GM23338 (cell line): ENCODE measurements at regions not wholly inside any gene's neighbourhood (a gene's known extent, or its start where the extent isn't known, plus 50 kb on each side); places are given as distances from the start of the nearest gene placed in this dataset.

Source experiments
- ATAC-seq: fragments of 200-7000 bp; cut with Tn5 transposase; 3 replicates; pipeline ENCODE4 v1.9.1; 2020
- DNase-seq: peaks from one replicate; pipeline ENCODE4 v3.0.0-alpha.2; 2015; ENCODE audit warnings: low spot score
- H2AFZ ChIP-seq: fragments of 200-600 bp; sonication (generic); 2 replicates; pipeline ENCODE4 v1.8.0; 2016; ENCODE audit warnings: antibody characterized with exemption, mild to moderate bottlenecking, moderate library complexity
- H3F3A ChIP-seq: fragments of 200-600 bp; sonication (generic); replicated peaks from 2 replicates; pipeline ENCODE4 v1.8.0; 2017; ENCODE audit warnings: antibody characterized with exemption, mixed run types, low read depth
- H3K27ac ChIP-seq: fragments of 200-600 bp; sonication (generic); 2 replicates; pipeline ENCODE4 v1.6.1; 2016; ENCODE audit warnings: low read depth
- H3K27me3 ChIP-seq: fragments of 200-600 bp; sonication (generic); 2 replicates; pipeline ENCODE4 v1.8.0; 2016; ENCODE audit warnings: mild to moderate bottlenecking, mixed run types, moderate library complexity; ENCODE audit not compliant: insufficient read depth
- H3K36me3 ChIP-seq: fragments of 200-600 bp; sonication (generic); 2 replicates; pipeline ENCODE4 v1.8.0; 2016; ENCODE audit warnings: mild to moderate bottlenecking; ENCODE audit not compliant: insufficient read depth
- H3K4me1 ChIP-seq: fragments of 200-600 bp; sonication (generic); 2 replicates; pipeline ENCODE4 v1.8.0; 2016; ENCODE audit warnings: mild to moderate bottlenecking, moderate library complexity; ENCODE audit not compliant: insufficient read depth
- H3K4me2 ChIP-seq: fragments of 200-600 bp; sonication (generic); 2 replicates; pipeline ENCODE4 v1.7.1; 2017; ENCODE audit warnings: mixed run types
- H3K4me3 ChIP-seq: fragments of 200-600 bp; sonication (generic); 2 replicates; pipeline ENCODE4 v1.6.1; 2016; ENCODE audit warnings: mixed run types
- H3K79me2 ChIP-seq: fragments of 200-600 bp; sonication (generic); replicated peaks from 2 replicates; pipeline ENCODE4 v1.8.0; 2017; ENCODE audit warnings: mild to moderate bottlenecking; ENCODE audit not compliant: insufficient read depth
- H3K9me2 ChIP-seq: fragments of 200-600 bp; sonication (generic); 2 replicates; pipeline ENCODE4 v1.8.0; 2017; ENCODE audit not compliant: insufficient read depth
- H4K20me1 ChIP-seq: fragments of 200-600 bp; sonication (generic); replicated peaks from 2 replicates; pipeline ENCODE4 v1.8.0; 2017; ENCODE audit warnings: mild to moderate bottlenecking; ENCODE audit not compliant: insufficient read depth
- H3K27ac Mint-ChIP-seq: 2 replicates; pipeline ENCODE4 v1.8.0; 2020; ENCODE audit warnings: inconsistent platforms, mild to moderate bottlenecking, moderate library complexity, mixed read lengths
- H3K27me3 Mint-ChIP-seq: 3 replicates; pipeline ENCODE4 v1.8.0; 2022; ENCODE audit warnings: low read depth, mild to moderate bottlenecking, moderate library complexity, mixed read lengths, inconsistent platforms; ENCODE audit not compliant: insufficient read depth, poor library complexity
- H3K36me3 Mint-ChIP-seq: 3 replicates; pipeline ENCODE4 v1.8.0; 2021; ENCODE audit warnings: low read depth, mild to moderate bottlenecking, inconsistent platforms, moderate library complexity, mixed read lengths
- H3K4me1 Mint-ChIP-seq: 3 replicates; pipeline ENCODE4 v1.8.0; 2020; ENCODE audit warnings: mild to moderate bottlenecking, inconsistent platforms, mixed read lengths
- H3K4me3 Mint-ChIP-seq: 3 replicates; pipeline ENCODE4 v1.8.0; 2021; ENCODE audit warnings: moderate library complexity, mild to moderate bottlenecking, inconsistent platforms, mixed read lengths
- H3K9me3 Mint-ChIP-seq: 3 replicates; pipeline ENCODE4 v1.8.0; 2020; ENCODE audit warnings: moderate library complexity, mild to moderate bottlenecking, inconsistent platforms, mixed read lengths
- CREB1 ChIP-seq: fragments of 250-450 bp; sonication (Bioruptor Pico); IDR thresholded peaks from 2 replicates; pipeline ENCODE4 v1.5.0; 2020; ENCODE audit warnings: low read depth, mild to moderate bottlenecking, moderate library complexity
- EZH2 ChIP-seq: fragments of 200-600 bp; sonication (generic); IDR thresholded peaks from one replicate; pipeline ENCODE4 v1.8.0; 2017; ENCODE audit warnings: antibody characterized with exemption, mild to moderate bottlenecking, low read depth; ENCODE audit not compliant: unreplicated experiment
- EZH2phosphoT487 ChIP-seq: fragments of 200-600 bp; sonication (generic); IDR thresholded peaks from one replicate; pipeline ENCODE4 v1.8.1; 2018; ENCODE audit warnings: antibody characterized with exemption; ENCODE audit not compliant: unreplicated experiment
- NANOG ChIP-seq: IDR thresholded peaks from 2 replicates; pipeline ENCODE4 v1.6.1; 2016; ENCODE audit warnings: antibody characterized with exemption, borderline replicate concordance
- STAT1 ChIP-seq: IDR thresholded peaks from one replicate; pipeline ENCODE4 v1.6.1; 2016; ENCODE audit warnings: antibody characterized with exemption; ENCODE audit not compliant: unreplicated experiment
- ZNF114 ChIP-seq: fragments of 250-450 bp; sonication (Bioruptor Pico); IDR thresholded peaks from 2 replicates; pipeline ENCODE4 v1.5.0; 2020; ENCODE audit warnings: mild to moderate bottlenecking, moderate library complexity
- ZNF331 ChIP-seq: fragments of 250-450 bp; sonication (Bioruptor Pico); IDR thresholded peaks from 2 replicates; pipeline ENCODE4 v1.5.0; 2020; ENCODE audit warnings: low read depth, mild to moderate bottlenecking, moderate library complexity
- TF ChIP-seq, protein P1 (sequence below): fragments of 250-450 bp; sonication (Bioruptor Pico); IDR thresholded peaks from 2 replicates; pipeline ENCODE4 v1.5.0; 2020; ENCODE audit warnings: mild to moderate bottlenecking, moderate library complexity
- TF ChIP-seq, protein P2 (sequence below): IDR thresholded peaks from 2 replicates; pipeline ENCODE4 v1.6.1; 2016; ENCODE audit warnings: antibody characterized with exemption

GRCh38 chr13:99722338-99722818 is 221.1 kb downstream of the TM9SF2 start:
- DNase-seq, result no peak
- ATAC-seq, result no peak
- Histone ChIP-seq H3K27me3 (no peaks in the 10 kb centered on the region), H3F3A (peaks cover 6% of the 10 kb centered on the region; the same call in 1 of the 2 replicates), H3K4me2 (no peak overlapping the region), H3K4me3 (no peak overlapping the region), H3K27ac (peak overlapping the region; percentile 36; the same call in 1 of the 2 replicates), H3K4me1 (peaks cover 64% of the 10 kb centered on the region), H3K79me2 (no peaks in the 10 kb centered on the region), H2AFZ (no peak overlapping the region), H4K20me1 (no peaks in the 10 kb centered on the region), H3K9me2 (no peaks in the 10 kb centered on the region), H3K36me3 (no peaks in the 10 kb centered on the region)
- Mint-ChIP-seq H3K9me3 (no peaks in the 10 kb centered on the region; the same call in 2 of the 3 replicates), H3K36me3 (peaks cover 3% of the 10 kb centered on the region; the same call in 2 of the 3 replicates), H3K27ac (peak overlapping the region; percentile 93), H3K4me3 (no peak overlapping the region), H3K4me1 (peaks cover 71% of the 10 kb centered on the region), H3K27me3 (peaks cover 11% of the 10 kb centered on the region)
- TF ChIP-seq STAT1, result no peak
- TF ChIP-seq EZH2, result no peak
- no peak for TF ChIP-seq EZH2phosphoT487

- no peak for DNase-seq
- H3K27me3 Mint-ChIP-seq, result peaks cover 11% of the 10 kb centered on the region
- peak overlapping the region; percentile 93 for H3K27ac Mint-ChIP-seq
- H3K4me2 ChIP-seq, result no peak overlapping the region
- H4K20me1 ChIP-seq, result no peaks in the 10 kb centered on the region
- peak; percentile 8; the same call in 1 of the 3 replicates for ATAC-seq
- H3K27me3 ChIP-seq, result no peaks in the 10 kb centered on the region
- H3F3A ChIP-seq, result peaks cover 6% of the 10 kb centered on the region; the same call in 1 of the 2 replicates
- H3K9me3 Mint-ChIP-seq, result no peaks in the 10 kb centered on the region; the same call in 2 of the 3 replicates
- no peak overlapping the region for H2AFZ ChIP-seq
- peak overlapping the region; percentile 36; the same call in 1 of the 2 replicates for H3K27ac ChIP-seq
- no peaks in the 10 kb centered on the region for H3K79me2 ChIP-seq
- no peaks in the 10 kb centered on the region for H3K36me3 ChIP-seq
- H3K9me2 ChIP-seq, result no peaks in the 10 kb centered on the region
- no peak overlapping the region for H3K4me3 Mint-ChIP-seq
- H3K36me3 Mint-ChIP-seq, result peaks cover 3% of the 10 kb centered on the region; the same call in 1 of the 3 replicates
- H3K4me3 ChIP-seq, result no peak overlapping the region
- H3K4me1 Mint-ChIP-seq, result peaks cover 67% of the 10 kb centered on the region
- H3K4me1 ChIP-seq, result peaks cover 59% of the 10 kb centered on the region
- TF ChIP-seq STAT1, result no peak
- no peak for TF ChIP-seq ZNF114 (CRISPR knock-in tag)
- no peak for TF ChIP-seq EZH2
- no peak for TF ChIP-seq ZNF331
- TF ChIP-seq, protein P1, sequence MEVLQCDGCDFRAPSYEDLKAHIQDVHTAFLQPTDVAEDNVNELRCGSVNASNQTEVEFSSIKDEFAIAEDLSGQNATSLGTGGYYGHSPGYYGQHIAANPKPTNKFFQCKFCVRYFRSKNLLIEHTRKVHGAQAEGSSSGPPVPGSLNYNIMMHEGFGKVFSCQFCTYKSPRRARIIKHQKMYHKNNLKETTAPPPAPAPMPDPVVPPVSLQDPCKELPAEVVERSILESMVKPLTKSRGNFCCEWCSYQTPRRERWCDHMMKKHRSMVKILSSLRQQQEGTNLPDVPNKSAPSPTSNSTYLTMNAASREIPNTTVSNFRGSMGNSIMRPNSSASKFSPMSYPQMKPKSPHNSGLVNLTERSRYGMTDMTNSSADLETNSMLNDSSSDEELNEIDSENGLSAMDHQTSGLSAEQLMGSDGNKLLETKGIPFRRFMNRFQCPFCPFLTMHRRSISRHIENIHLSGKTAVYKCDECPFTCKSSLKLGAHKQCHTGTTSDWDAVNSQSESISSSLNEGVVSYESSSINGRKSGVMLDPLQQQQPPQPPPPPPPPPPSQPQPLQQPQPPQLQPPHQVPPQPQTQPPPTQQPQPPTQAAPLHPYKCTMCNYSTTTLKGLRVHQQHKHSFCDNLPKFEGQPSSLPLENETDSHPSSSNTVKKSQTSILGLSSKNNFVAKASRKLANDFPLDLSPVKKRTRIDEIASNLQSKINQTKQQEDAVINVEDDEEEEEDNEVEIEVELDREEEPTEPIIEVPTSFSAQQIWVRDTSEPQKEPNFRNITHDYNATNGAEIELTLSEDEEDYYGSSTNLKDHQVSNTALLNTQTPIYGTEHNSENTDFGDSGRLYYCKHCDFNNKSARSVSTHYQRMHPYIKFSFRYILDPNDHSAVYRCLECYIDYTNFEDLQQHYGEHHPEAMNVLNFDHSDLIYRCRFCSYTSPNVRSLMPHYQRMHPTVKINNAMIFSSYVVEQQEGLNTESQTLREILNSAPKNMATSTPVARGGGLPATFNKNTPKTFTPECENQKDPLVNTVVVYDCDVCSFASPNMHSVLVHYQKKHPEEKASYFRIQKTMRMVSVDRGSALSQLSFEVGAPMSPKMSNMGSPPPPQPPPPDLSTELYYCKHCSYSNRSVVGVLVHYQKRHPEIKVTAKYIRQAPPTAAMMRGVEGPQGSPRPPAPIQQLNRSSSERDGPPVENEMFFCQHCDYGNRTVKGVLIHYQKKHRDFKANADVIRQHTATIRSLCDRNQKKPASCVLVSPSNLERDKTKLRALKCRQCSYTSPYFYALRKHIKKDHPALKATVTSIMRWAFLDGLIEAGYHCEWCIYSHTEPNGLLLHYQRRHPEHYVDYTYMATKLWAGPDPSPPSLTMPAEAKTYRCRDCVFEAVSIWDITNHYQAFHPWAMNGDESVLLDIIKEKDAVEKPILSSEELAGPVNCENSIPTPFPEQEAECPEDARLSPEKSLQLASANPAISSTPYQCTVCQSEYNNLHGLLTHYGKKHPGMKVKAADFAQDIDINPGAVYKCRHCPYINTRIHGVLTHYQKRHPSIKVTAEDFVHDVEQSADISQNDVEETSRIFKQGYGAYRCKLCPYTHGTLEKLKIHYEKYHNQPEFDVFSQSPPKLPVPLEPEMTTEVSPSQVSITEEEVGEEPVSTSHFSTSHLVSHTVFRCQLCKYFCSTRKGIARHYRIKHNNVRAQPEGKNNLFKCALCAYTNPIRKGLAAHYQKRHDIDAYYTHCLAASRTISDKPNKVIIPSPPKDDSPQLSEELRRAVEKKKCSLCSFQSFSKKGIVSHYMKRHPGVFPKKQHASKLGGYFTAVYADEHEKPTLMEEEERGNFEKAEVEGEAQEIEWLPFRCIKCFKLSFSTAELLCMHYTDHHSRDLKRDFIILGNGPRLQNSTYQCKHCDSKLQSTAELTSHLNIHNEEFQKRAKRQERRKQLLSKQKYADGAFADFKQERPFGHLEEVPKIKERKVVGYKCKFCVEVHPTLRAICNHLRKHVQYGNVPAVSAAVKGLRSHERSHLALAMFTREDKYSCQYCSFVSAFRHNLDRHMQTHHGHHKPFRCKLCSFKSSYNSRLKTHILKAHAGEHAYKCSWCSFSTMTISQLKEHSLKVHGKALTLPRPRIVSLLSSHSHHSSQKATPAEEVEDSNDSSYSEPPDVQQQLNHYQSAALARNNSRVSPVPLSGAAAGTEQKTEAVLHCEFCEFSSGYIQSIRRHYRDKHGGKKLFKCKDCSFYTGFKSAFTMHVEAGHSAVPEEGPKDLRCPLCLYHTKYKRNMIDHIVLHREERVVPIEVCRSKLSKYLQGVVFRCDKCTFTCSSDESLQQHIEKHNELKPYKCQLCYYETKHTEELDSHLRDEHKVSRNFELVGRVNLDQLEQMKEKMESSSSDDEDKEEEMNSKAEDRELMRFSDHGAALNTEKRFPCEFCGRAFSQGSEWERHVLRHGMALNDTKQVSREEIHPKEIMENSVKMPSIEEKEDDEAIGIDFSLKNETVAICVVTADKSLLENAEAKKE (CRISPR knock-in tag), result no peak
- no peak for TF ChIP-seq EZH2phosphoT487
- TF ChIP-seq, protein P2, sequence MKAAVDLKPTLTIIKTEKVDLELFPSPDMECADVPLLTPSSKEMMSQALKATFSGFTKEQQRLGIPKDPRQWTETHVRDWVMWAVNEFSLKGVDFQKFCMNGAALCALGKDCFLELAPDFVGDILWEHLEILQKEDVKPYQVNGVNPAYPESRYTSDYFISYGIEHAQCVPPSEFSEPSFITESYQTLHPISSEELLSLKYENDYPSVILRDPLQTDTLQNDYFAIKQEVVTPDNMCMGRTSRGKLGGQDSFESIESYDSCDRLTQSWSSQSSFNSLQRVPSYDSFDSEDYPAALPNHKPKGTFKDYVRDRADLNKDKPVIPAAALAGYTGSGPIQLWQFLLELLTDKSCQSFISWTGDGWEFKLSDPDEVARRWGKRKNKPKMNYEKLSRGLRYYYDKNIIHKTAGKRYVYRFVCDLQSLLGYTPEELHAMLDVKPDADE, result no peak
- TF ChIP-seq CREB1 (CRISPR knock-in tag), result no peak
- no peak for TF ChIP-seq NANOG
Measured at GRCh38 chr13:99721606-99722337, 220.5 kb downstream of the TM9SF2 start.
